SK-N-MC (cell line): ENCODE measurements at regions not wholly inside any gene's neighbourhood (a gene's known extent, or its start where the extent isn't known, plus 50 kb on each side); places are given as distances from the start of the nearest gene placed in this dataset.
"Not testable (repeated sequence)": the region's sequence is repeated elsewhere in the genome, so short reads cannot be mapped to it uniquely, and the experiment has no call there.

Experiments
- DNase-seq: peaks from one replicate; pipeline ENCODE4 v3.0.0-alpha.2; 2011; ENCODE audit warnings: low read depth, low spot score
- H3K27ac ChIP-seq: fragments of 200-600 bp; sonication (generic); 2 replicates; pipeline ENCODE4 v1.5.1; 2016; ENCODE audit warnings: mixed run types
- H3K36me3 ChIP-seq: fragments of 200-600 bp; sonication (generic); 2 replicates; pipeline ENCODE4 v1.6.1; 2017; ENCODE audit warnings: antibody characterized with exemption, low read length, mixed read lengths; ENCODE audit not compliant: insufficient read depth
- H3K4me3 ChIP-seq: fragments of 200-600 bp; sonication (generic); 2 replicates; pipeline ENCODE4 v1.5.1; 2016
- H3K9ac ChIP-seq: fragments of 200-600 bp; sonication (generic); 2 replicates; pipeline ENCODE4 v1.8.0; 2017; ENCODE audit warnings: mixed run types, mixed read lengths; ENCODE audit not compliant: insufficient read length
- H3K9me3 ChIP-seq: fragments of 200-600 bp; sonication (generic); 2 replicates; pipeline ENCODE4 v1.6.1; 2017; ENCODE audit warnings: low read depth, mild to moderate bottlenecking, antibody characterized with exemption, low read length, moderate library complexity, mixed read lengths
- EZH2 ChIP-seq: fragments of 200-600 bp; sonication (generic); IDR thresholded peaks from one replicate; pipeline ENCODE4 v1.6.1; 2017; ENCODE audit warnings: antibody characterized with exemption
- FOXP2 ChIP-seq: optimal IDR thresholded peaks from 2 replicates; pipeline ENCODE3; 2011; ENCODE audit warnings: mild to moderate bottlenecking, moderate library complexity; ENCODE audit not compliant: insufficient read depth; ENCODE audit errors: extremely low read length, control extremely low read depth
- POLR2AphosphoS5 ChIP-seq: IDR thresholded peaks from 2 replicates; pipeline ENCODE4 v1.6.1; 2012; ENCODE audit warnings: mild to moderate bottlenecking, low read depth, low read length, borderline replicate concordance

- no peak for TF ChIP-seq FOXP2
- Histone ChIP-seq H3K36me3 (no peaks in the 10 kb centered on the region), H3K4me3 (no peak overlapping the region), H3K9ac (no peak overlapping the region), H3K27ac (no peak overlapping the region), H3K9me3 (no peaks in the 10 kb centered on the region)
- peak; percentile 14 for DNase-seq
Measured at GRCh38 chr2:75290600-75291150, 91.4 kb upstream of the TACR1 start.

- H3K9me3 ChIP-seq, result no peaks in the 10 kb centered on the region
- H3K9ac ChIP-seq, result no peak overlapping the region
- no peak for TF ChIP-seq EZH2
- TF ChIP-seq POLR2AphosphoS5, result no peak
- TF ChIP-seq FOXP2, result no peak
- no peak overlapping the region for H3K4me3 ChIP-seq
- no peak overlapping the region for H3K27ac ChIP-seq
- DNase-seq, result no peak
- H3K36me3 ChIP-seq, result no peaks in the 10 kb centered on the region
Measured at GRCh38 chr2:75289771-75290170, 90.5 kb upstream of the TACR1 start.

- not testable (repeated sequence) for H3K27ac ChIP-seq, DNase-seq, H3K4me3 ChIP-seq, H3K36me3 ChIP-seq, H3K9me3 ChIP-seq, H3K9ac ChIP-seq
Measured at GRCh38 chr2:75289178-75289577, 89.9 kb upstream of the TACR1 start.

GRCh38 chr2:75288760-75289159 is 89.4 kb upstream of the TACR1 start:
- Histone ChIP-seq H3K27ac (no peak overlapping the region), H3K4me3 (no peak overlapping the region), H3K9me3 (no peaks in the 10 kb centered on the region), H3K36me3 (no peaks in the 10 kb centered on the region), H3K9ac (no peak overlapping the region)
- TF ChIP-seq EZH2 (no peak), FOXP2 (no peak), POLR2AphosphoS5 (no peak)
- no peak for DNase-seq

- TF ChIP-seq EZH2, result no peak
- TF ChIP-seq POLR2AphosphoS5, result no peak
- no peak for TF ChIP-seq FOXP2
- no peak for DNase-seq
Measured at GRCh38 chr2:75287624-75288316, 88.5 kb upstream of the TACR1 start.

GRCh38 chr2:75284345-75284744 is 85.0 kb upstream of the TACR1 start:
- Histone ChIP-seq H3K36me3 (no peaks in the 10 kb centered on the region), H3K4me3 (no peak overlapping the region), H3K9ac (no peak overlapping the region), H3K27ac (no peak overlapping the region), H3K9me3 (no peaks in the 10 kb centered on the region)
- DNase-seq, result no peak
- no peak for TF ChIP-seq FOXP2
- TF ChIP-seq EZH2, result no peak
- TF ChIP-seq POLR2AphosphoS5, result no peak

More at GRCh38 chr2:75287624-75288316, 88.5 kb upstream of the TACR1 start:
- no peaks in the 10 kb centered on the region for H3K36me3 ChIP-seq
- no peak overlapping the region for H3K27ac ChIP-seq
- no peak overlapping the region for H3K4me3 ChIP-seq
- no peaks in the 10 kb centered on the region for H3K9me3 ChIP-seq
- no peak overlapping the region for H3K9ac ChIP-seq

- Histone ChIP-seq H3K9me3 (no peaks in the 10 kb centered on the region), H3K4me3 (no peak overlapping the region), H3K36me3 (no peaks in the 10 kb centered on the region), H3K9ac (no peak overlapping the region), H3K27ac (no peak overlapping the region)
- TF ChIP-seq FOXP2 (no peak), EZH2 (no peak)
- no peak for DNase-seq
Measured at GRCh38 chr2:75278821-75279379, 79.6 kb upstream of the TACR1 start.

- Histone ChIP-seq H3K9ac (no peak overlapping the region), H3K4me3 (no peak overlapping the region), H3K27ac (no peak overlapping the region), H3K36me3 (no peaks in the 10 kb centered on the region), H3K9me3 (no peaks in the 10 kb centered on the region)
- DNase-seq, result no peak
- TF ChIP-seq EZH2 (no peak), POLR2AphosphoS5 (no peak), FOXP2 (no peak)
Measured at GRCh38 chr2:75278314-75278713, 79.0 kb upstream of the TACR1 start.

GRCh38 chr2:75277111-75277510 is 77.8 kb upstream of the TACR1 start:
- Histone ChIP-seq H3K4me3 (peak overlapping the region; percentile 56), H3K9me3 (no peaks in the 10 kb centered on the region), H3K36me3 (no peaks in the 10 kb centered on the region), H3K27ac (peak overlapping the region; percentile 42; the same call in 1 of the 2 replicates), H3K9ac (no peak overlapping the region)
- TF ChIP-seq EZH2, result no peak
- no peak for TF ChIP-seq FOXP2
- no peak for TF ChIP-seq POLR2AphosphoS5
- DNase-seq, result peak; percentile 42
